HG03432 (cell line): ENCODE measurements at regions not wholly inside any gene's neighbourhood (a gene's known extent, or its start where the extent isn't known, plus 50 kb on each side); places are given as distances from the start of the nearest gene placed in this dataset.

Experiments used
- ATAC-seq: cut with Tn5 transposase; IDR thresholded peaks from one replicate; pipeline ENCODE4 v1.9.1; 2021; ENCODE audit warnings: mild to moderate bottlenecking, moderate library complexity; ENCODE audit not compliant: unreplicated experiment

GRCh38 chr14:97027256-97027999 is 230.2 kb downstream of the VRK1 start:
- ATAC-seq, result no peak

GRCh38 chr14:97028382-97028781 is 231.2 kb downstream of the VRK1 start:
- no peak for ATAC-seq

DNA sequence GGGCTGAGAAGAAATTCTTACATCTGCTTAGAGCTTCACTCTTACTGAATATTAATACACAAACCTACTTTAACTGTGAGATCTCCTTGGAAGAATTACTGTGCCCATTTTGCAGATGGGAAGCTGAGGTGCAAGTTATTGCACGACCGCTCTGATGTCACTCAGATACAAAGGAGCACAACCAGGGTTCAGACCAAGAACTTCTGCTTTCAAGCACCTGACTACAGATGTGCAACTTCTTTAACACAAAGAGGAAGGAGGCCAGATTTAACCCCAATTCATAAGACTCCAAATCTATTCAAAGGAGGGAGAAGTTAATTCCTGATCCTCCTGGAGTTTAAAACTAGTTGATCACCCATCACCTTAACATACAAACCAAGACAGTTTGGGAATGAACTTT is 232.6 kb downstream of the VRK1 start:
- ATAC-seq, result no peak

GRCh38 chr14:97031530-97031929 is 234.3 kb downstream of the VRK1 start:
- no peak for ATAC-seq

GRCh38 chr14:97033556-97034081 is 236.4 kb downstream of the VRK1 start:
- no peak for ATAC-seq

DNA sequence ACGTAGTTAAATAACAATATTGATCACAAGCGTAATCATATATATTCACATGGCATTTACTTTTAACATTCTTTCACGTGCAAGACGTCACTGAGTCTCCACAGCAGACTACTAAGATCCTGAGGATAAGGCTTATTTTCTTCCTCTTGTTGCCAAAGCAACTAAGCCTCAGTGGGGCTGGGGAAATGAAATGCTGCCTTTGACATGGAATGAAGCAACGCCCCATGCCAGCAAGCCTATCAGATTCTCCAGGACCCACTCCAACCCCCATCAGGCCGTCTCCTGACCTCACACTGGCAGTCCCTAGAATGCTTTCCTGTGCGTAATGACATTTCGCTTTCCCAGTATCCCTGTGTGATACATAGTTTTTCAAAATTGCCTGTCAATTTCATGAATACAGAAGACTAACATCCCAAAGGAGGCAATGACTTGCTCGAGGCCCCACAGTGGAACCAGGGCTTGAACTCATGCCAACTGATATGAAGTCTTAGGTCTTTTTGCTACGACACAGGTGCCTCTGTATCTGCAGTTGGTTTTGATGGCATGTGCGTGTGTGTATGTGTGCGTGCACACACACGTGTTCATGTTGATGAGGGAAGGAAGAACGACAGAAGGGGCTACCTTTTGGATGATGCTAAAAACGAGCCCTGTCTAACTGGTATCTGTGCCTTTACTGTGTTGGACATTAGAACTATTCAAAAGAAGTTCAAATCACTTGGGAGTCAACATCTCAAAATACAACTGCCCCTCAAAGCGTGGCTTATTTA is 239.1 kb downstream of the VRK1 start:
- no peak for ATAC-seq

DNA sequence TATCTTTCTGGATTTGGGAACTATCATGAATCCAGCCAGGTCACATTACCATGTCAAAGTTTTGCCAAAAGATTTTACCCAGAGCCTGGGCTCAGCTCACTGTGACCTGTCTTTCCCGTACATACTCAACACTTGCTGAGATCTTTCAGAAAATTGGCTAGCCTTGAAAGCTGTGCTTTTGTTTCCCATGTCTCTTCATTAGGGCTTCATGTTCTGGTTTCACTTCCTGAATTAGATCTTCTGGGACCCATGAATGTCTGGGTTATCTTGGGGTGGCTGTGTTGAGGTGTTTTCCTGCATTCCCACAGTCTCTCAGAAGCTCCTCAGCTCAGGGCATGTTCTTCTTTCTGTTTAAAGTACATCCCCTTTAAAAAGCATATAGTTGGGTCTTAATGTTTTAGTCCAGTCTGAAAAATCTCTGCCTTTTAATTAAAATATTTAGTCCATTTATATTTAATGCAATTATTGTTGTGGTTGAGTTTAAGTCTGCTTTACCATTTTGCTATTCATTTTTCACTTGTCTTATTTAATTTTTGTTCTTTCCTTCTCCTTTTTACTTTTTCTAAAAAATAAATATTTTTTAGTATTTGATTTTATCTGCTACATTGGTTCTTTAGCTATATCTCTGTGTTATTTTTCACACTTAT is 242.7 kb downstream of the VRK1 start:
- ATAC-seq, result no peak

DNA sequence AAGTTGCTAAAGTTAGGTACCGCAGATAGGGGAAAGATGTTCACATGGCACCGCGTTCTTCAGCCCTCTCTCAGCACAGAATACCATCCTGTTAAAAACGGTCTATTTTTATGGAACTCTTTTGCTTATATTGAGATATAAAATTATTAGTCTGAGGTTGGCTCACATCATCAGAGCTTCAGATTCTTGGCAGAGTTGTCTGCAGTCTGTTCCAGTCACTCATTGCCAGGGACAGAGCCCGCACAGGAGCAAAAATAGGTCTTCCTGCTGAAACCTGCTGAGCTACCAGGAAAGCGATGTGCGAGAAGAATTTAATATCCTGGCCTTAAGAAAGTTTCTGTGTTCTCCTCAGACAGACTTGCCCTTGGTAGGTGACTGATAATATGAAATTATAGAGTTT is 249.8 kb downstream of the VRK1 start:
- ATAC-seq, result no peak

GRCh38 chr14:97052001-97052400 is 254.8 kb downstream of the VRK1 start:
- no peak for ATAC-seq

DNA sequence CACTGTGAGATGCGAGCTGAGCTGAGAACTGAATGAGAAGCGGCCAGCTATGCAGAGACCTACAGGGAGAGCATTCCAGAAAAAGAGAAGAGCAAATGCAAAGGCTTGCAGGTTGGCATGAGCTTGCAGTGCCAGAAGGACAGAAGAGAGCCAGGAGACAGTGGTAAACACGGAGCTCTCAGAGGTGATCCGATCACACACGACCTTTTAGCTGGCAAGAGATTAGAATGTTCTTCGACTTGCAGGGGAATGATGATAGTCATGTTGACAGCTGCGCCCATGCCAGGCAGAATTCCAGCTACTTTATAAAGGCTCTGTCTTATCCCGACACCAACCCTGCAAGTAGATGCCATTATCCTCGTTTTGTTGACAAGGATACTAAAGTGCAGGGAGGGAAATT is 256.8 kb downstream of the VRK1 start:
- ATAC-seq, result no peak

GRCh38 chr14:97055355-97055754 is 258.2 kb downstream of the VRK1 start:
- no peak for ATAC-seq

GRCh38 chr14:97056086-97056485 is 258.9 kb downstream of the VRK1 start:
- ATAC-seq, result no peak

DNA sequence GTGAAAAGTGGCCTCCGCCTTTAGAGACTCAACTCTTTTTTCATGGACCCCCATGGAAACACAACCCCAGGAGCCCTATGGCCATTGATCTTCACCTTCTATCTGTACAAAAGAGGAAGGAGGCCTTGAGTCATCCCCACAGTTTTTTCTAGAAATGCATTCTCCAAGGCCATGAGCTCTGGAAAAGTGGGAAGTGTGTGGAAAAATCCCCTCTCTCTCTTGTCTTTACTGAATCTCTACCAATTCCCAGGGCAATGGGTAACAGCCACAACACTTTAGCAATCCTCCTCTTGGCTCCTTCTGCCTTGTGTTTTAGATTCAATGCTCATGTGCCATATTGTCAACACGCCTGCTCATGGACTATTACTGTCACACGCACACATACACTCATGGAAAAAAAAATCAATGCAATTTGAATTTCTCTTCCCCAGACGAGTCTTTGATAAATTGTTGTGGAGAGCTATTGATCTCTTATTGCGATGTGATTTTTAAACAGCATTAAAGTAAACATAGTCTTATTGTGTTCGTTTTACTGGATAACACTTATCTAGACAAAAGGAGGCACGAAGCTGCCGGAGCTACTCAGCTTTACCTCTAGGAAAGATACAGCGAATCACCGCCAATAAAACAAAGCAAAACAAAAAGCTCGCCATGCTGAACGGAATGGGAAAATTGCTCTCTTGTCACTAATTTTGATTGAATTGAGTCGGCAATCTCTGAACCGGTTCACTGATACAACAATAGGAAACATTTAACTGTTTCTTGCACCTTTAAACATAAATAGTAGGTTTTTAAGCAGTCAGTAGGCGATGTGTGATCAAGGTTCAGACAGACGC is 260.3 kb downstream of the VRK1 start:
- ATAC-seq, result no peak

- no peak for ATAC-seq
These were observed 260.9 kb downstream of the VRK1 start for GRCh38 chr14:97058074-97058467.

DNA sequence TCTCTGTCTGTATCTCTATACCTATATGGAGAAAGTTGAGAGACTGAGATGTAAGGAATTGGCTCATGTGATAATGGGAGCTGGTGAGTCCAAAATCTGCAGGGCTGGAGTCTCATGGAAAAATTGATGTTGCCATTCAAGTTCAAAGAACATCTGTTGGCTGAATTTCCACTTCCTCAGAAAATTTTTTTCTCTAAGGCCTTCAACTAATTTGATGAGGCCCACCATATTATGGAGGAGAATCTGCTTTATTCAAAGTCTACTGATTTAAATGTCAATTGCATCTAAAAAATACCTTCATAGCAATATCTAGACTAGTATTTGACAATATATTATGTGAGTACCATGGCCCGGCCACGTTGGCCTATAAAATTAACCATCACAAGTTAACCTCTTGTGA is 261.4 kb downstream of the VRK1 start:
- ATAC-seq, result no peak

DNA sequence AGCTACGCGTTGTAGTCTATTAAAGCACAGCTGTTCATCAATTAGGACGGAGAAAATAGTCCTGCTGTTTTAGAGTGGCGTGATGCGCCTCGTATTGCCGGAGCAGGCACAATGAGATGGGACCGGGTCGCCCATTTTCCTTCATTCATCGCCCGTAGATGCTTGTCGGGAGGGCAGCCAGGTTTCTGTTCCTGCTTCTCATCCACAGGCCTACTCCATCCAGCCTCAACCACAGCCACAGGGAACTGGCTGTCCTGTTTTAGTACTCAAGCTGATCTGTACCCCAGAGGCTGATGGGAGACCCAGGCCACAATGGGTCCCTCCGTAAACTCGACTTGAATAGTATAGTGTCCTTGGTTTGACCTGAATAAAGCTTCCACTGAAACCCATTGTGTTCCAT is 264.0 kb downstream of the VRK1 start:
- no peak for ATAC-seq

DNA sequence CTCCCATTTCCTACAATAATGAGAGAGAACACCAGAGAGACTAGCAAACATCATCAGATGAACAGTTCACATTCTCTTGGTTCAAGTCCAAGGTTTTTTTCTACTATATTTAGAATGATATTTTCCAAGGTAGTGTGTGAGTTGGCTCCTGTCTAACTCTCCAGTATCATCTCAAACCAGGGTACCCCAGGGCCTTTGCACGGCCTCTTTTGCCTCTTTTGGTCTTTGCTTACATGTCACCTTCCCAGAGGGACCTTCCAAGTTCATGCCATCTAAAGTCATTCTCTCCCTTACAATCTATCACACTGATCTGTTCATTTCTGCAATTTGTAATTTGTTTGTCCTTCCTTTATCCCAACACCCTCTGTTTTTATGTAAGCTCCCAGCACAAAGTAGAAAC is 264.5 kb downstream of the VRK1 start:
- no peak for ATAC-seq

GRCh38 chr14:97065305-97066067 is 268.3 kb downstream of the VRK1 start:
- ATAC-seq, result no peak

GRCh38 chr14:97066068-97066899 is 269.1 kb downstream of the VRK1 start:
- no peak for ATAC-seq
